Parathyroid adenoma (tissue), 2 donors: ENCODE measurements at regions not wholly inside any gene's neighbourhood (a gene's known extent, or its start where the extent isn't known, plus 50 kb on each side); places are given as distances from the start of the nearest gene placed in this dataset.

Experiments used
- H2AFZ ChIP-seq: fragments of 300-600 bp; sonication (generic); one replicate; pipeline ENCODE4 v1.7.0; 2017; ENCODE audit warnings: antibody characterized with exemption, mild to moderate bottlenecking
- H3K27ac ChIP-seq: fragments of 300-600 bp; sonication (generic); one replicate; pipeline ENCODE4 v1.7.0; 2017
- H3K27me3 ChIP-seq: fragments of 300-600 bp; sonication (generic); one replicate; pipeline ENCODE4 v1.7.0; 2017; ENCODE audit warnings: low read length; ENCODE audit not compliant: control insufficient read depth, insufficient read depth
- H3K36me3 ChIP-seq: fragments of 300-600 bp; sonication (generic); one replicate; pipeline ENCODE4 v1.7.0; 2017; ENCODE audit warnings: low read length; ENCODE audit not compliant: control insufficient read depth, insufficient read depth
- H3K4me1 ChIP-seq: fragments of 300-600 bp; sonication (generic); one replicate; pipeline ENCODE4 v1.7.0; 2017; ENCODE audit warnings: control low read depth
- H3K4me2 ChIP-seq: fragments of 300-600 bp; sonication (generic); one replicate; pipeline ENCODE4 v1.7.0; 2017; ENCODE audit warnings: low read length
- H3K4me3 ChIP-seq: fragments of 300-600 bp; sonication (generic); one replicate; pipeline ENCODE4 v1.7.0; 2017; ENCODE audit warnings: low read depth, low read length
- H3K79me2 ChIP-seq: fragments of 300-600 bp; sonication (generic); one replicate; pipeline ENCODE4 v1.7.0; 2017; ENCODE audit warnings: control low read depth
- H3K9ac ChIP-seq: fragments of 300-600 bp; sonication (generic); one replicate; pipeline ENCODE4 v1.7.0; 2017; ENCODE audit warnings: mild to moderate bottlenecking
- H3K9me3 ChIP-seq: fragments of 300-600 bp; sonication (generic); one replicate; pipeline ENCODE4 v1.7.0; 2017; ENCODE audit warnings: low read length; ENCODE audit not compliant: control insufficient read depth
- CTCF ChIP-seq: fragments of 300-600 bp; sonication (generic); IDR thresholded peaks from one replicate; pipeline ENCODE4 v1.7.0; 2017; ENCODE audit warnings: antibody characterized with exemption, mild to moderate bottlenecking
- donor health status: primary hyperparathyroidism.

GRCh38 chr12:9345171-9345570, 137.0 kb upstream of the PZP start:
- Histone ChIP-seq H3K9me3 (no peaks in the 10 kb centered on the region), H3K27ac (no peak overlapping the region), H3K4me3 (no peak overlapping the region), H3K9ac (no peak overlapping the region), H3K27me3 (no peaks in the 10 kb centered on the region), H3K4me2 (no peak overlapping the region), H3K36me3 (no peaks in the 10 kb centered on the region), H3K79me2 (no peaks in the 10 kb centered on the region), H2AFZ (no peak overlapping the region), H3K4me1 (no peaks in the 10 kb centered on the region)
- no peak for TF ChIP-seq CTCF

GRCh38 chr12:9344541-9344940, 136.3 kb upstream of the PZP start:
- Histone ChIP-seq H3K27ac (no peak overlapping the region), H3K9me3 (no peaks in the 10 kb centered on the region), H2AFZ (no peak overlapping the region), H3K4me2 (no peak overlapping the region), H3K79me2 (no peaks in the 10 kb centered on the region), H3K9ac (no peak overlapping the region), H3K36me3 (no peaks in the 10 kb centered on the region), H3K4me3 (no peak overlapping the region), H3K4me1 (no peaks in the 10 kb centered on the region), H3K27me3 (no peaks in the 10 kb centered on the region)
- TF ChIP-seq CTCF = no peak

GRCh38 chr12:9343731-9344130, 135.5 kb upstream of the PZP start:
- H3K4me2 ChIP-seq = no peak overlapping the region
- TF ChIP-seq CTCF = no peak
- no peak overlapping the region for H3K4me3 ChIP-seq

GRCh38 chr12:9342614-9343353, 134.6 kb upstream of the PZP start:
- H3K4me1 ChIP-seq = no peaks in the 10 kb centered on the region
- H3K9me3 ChIP-seq = no peaks in the 10 kb centered on the region
- H3K4me2 ChIP-seq = no peak overlapping the region
- TF ChIP-seq CTCF = no peak
- no peak overlapping the region for H2AFZ ChIP-seq
- H3K79me2 ChIP-seq = no peaks in the 10 kb centered on the region
- no peaks in the 10 kb centered on the region for H3K27me3 ChIP-seq
- no peak overlapping the region for H3K27ac ChIP-seq
- H3K36me3 ChIP-seq = no peaks in the 10 kb centered on the region
- H3K9ac ChIP-seq = no peak overlapping the region
- no peak overlapping the region for H3K4me3 ChIP-seq

More at GRCh38 chr12:9343731-9344130, 135.5 kb upstream of the PZP start:
- Histone ChIP-seq H3K27me3 (no peaks in the 10 kb centered on the region), H3K4me1 (no peaks in the 10 kb centered on the region), H3K9ac (no peak overlapping the region), H3K9me3 (no peaks in the 10 kb centered on the region), H2AFZ (no peak overlapping the region), H3K27ac (no peak overlapping the region), H3K36me3 (no peaks in the 10 kb centered on the region), H3K79me2 (no peaks in the 10 kb centered on the region)

GRCh38 chr12:9341260-9341585, 133.0 kb upstream of the PZP start:
- H3K27me3 ChIP-seq = no peaks in the 10 kb centered on the region
- no peak overlapping the region for H2AFZ ChIP-seq
- H3K9ac ChIP-seq = no peak overlapping the region
- TF ChIP-seq CTCF = no peak
- H3K36me3 ChIP-seq = no peaks in the 10 kb centered on the region
- no peak overlapping the region for H3K27ac ChIP-seq
- H3K4me1 ChIP-seq = no peaks in the 10 kb centered on the region
- no peak overlapping the region for H3K4me3 ChIP-seq
- no peaks in the 10 kb centered on the region for H3K79me2 ChIP-seq
- no peaks in the 10 kb centered on the region for H3K9me3 ChIP-seq
- no peak overlapping the region for H3K4me2 ChIP-seq
